ENCODE measurements at regions not wholly inside any gene's neighbourhood (a gene's known extent, or its start where the extent isn't known, plus 50 kb on each side); places are given as distances from the start of the nearest gene placed in this dataset.

DNA sequence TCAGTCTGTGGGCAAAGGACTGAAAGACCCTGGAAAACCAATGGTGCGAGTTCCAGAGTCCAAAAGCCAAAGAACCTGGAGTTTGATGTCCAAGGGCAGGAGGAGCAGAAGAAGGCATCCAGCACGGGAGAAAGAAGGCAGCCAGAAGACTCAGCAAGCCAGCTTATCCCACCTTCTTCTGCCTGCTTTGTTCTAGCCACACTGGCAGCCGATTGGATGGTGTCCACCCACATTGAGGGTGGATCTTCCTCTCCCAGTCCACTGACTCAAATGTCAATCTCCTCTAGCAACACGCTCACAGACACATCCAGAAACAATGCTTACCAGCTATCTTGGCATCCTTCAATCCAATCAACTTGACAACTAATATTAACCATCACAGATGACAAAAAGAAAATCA is 57.2 kb upstream of the CAPRIN2 start:
- DNase-seq (ENCODE audit: insufficient read length, low spot score) (no peak), FAIRE-seq (no peak)
- TF ChIP-seq, protein P1, sequence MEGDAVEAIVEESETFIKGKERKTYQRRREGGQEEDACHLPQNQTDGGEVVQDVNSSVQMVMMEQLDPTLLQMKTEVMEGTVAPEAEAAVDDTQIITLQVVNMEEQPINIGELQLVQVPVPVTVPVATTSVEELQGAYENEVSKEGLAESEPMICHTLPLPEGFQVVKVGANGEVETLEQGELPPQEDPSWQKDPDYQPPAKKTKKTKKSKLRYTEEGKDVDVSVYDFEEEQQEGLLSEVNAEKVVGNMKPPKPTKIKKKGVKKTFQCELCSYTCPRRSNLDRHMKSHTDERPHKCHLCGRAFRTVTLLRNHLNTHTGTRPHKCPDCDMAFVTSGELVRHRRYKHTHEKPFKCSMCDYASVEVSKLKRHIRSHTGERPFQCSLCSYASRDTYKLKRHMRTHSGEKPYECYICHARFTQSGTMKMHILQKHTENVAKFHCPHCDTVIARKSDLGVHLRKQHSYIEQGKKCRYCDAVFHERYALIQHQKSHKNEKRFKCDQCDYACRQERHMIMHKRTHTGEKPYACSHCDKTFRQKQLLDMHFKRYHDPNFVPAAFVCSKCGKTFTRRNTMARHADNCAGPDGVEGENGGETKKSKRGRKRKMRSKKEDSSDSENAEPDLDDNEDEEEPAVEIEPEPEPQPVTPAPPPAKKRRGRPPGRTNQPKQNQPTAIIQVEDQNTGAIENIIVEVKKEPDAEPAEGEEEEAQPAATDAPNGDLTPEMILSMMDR (IDR thresholded peaks at IDR 0.05; ENCODE audit: insufficient read depth, missing control alignments), result no peak

GRCh38 chr12:30810918-30811317 is 56.2 kb upstream of the CAPRIN2 start:
- FAIRE-seq (no peak), DNase-seq (ENCODE audit: insufficient read length, low spot score) (no peak)
- TF ChIP-seq, protein P1 (IDR thresholded peaks at IDR 0.05; ENCODE audit: insufficient read depth, missing control alignments), result no peak

DNA sequence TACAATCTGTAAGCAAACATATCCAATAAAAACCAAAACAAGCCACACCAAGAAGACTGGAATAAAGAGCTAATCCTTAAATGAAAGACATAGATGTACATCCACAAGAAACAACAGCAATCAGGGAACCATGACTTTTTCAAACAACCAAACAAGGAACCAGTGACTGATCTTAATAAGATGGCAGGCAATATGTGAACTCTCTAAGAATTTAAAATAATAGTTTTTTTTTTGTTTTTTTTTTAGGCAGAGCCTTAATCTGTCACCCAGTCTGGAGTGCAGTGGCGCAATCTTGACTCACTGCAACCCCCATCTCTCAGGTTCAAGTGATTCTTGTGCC is 52.9 kb upstream of the CAPRIN2 start:
- FAIRE-seq, result no peak
- TF ChIP-seq, protein P1 (IDR thresholded peaks at IDR 0.05; ENCODE audit: insufficient read depth, missing control alignments), result no peak
- DNase-seq (ENCODE audit: insufficient read length, low spot score), result no peak

- DNase-seq (ENCODE audit: insufficient read length, low spot score), result no peak
- TF ChIP-seq, protein P1 (IDR thresholded peaks at IDR 0.05; ENCODE audit: insufficient read depth, missing control alignments), result peak; percentile 80
- peak; percentile 92 for FAIRE-seq
Measured at GRCh38 chr12:30806989-30807694, 52.4 kb upstream of the CAPRIN2 start.

DNA sequence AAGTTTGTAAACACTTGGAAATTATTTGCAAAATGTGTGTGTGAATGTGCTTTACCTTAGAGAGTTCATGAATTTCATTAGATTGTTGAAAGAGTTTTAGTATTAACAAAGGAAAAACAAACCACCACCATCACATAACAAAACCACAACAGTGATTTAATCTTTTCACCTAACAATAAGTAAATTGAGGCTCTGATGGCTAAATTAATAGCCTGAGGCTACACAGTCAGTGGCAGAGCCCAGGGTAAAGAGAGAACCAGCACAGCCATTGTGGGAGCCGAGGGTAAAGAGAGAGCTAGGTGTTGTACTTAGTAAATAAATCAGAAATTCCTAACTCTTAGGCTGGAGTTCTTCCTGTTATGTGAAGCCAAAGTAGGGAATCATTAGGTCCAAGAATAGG is 51.2 kb upstream of the CAPRIN2 start:
- FAIRE-seq (no peak), DNase-seq (ENCODE audit: insufficient read length, low spot score) (no peak)
- TF ChIP-seq, protein P1 (IDR thresholded peaks at IDR 0.05; ENCODE audit: insufficient read depth, missing control alignments), result no peak
